Fibroblast of villous mesenchyme (primary cell): ENCODE measurements at regions not wholly inside any gene's neighbourhood (a gene's known extent, or its start where the extent isn't known, plus 50 kb on each side); places are given as distances from the start of the nearest gene placed in this dataset.
A peak's percentile ranks its signal among the peaks of the same experiment; 100 is the strongest.

Experiments
- DNase-seq: peaks from one replicate; pipeline ENCODE4 v3.0.0-alpha.2; 2010; ENCODE audit warnings: low read depth
- H3K4me3 ChIP-seq: 2 replicates; pipeline ENCODE4 v1.5.1; 2011; ENCODE audit warnings: low read depth, mild to moderate bottlenecking, low read length
- TF ChIP-seq, protein P1 (sequence below): IDR thresholded peaks from 2 replicates; pipeline ENCODE4 v1.5.1; 2012; ENCODE audit warnings: low read depth, mild to moderate bottlenecking, low read length; ENCODE audit not compliant: insufficient read depth

DNA sequence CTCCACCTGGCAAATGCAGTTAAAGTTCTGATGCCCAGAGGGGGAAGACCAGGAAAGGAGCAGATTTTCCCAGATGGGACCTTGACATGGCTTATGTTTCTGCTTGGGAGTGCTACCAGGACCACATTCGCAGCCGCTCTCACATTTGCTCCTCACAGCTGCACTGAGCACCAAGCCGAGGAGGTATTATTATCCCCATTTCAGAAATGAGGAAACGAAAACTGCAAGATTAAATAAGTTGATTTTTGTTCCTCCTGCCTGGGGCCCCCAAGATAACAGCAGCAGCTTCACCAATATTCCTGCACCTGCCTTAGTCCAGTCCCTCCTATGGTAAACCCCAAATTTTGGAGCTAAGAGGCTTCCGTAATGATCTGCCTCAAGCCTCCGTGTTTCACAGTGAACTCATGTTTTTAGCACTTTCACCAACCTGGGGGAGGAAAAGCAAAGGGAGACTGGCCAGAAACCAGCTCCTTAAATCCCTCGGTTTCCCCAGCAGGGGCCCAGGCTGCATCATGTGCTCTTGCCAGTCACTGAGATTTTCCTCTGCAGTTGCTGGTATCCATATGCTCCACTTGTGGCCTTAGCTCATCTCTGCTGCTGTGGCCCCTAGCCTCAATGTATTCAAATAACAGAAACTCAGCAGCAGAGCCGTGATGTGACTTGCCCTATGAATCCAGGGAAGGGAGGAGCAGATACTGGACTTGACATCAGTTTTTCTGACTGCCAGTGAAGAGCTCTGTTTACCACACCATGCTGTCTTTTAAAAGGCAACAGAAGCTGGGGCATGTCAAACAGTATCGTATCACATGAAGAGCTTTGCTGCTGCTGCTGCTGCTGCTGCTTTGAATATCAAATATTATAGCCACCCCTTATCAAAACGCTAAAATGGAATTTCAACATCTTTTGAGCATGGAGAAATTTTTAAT, 95.5 kb upstream of the KLHL13 start:
- TF ChIP-seq, protein P1, sequence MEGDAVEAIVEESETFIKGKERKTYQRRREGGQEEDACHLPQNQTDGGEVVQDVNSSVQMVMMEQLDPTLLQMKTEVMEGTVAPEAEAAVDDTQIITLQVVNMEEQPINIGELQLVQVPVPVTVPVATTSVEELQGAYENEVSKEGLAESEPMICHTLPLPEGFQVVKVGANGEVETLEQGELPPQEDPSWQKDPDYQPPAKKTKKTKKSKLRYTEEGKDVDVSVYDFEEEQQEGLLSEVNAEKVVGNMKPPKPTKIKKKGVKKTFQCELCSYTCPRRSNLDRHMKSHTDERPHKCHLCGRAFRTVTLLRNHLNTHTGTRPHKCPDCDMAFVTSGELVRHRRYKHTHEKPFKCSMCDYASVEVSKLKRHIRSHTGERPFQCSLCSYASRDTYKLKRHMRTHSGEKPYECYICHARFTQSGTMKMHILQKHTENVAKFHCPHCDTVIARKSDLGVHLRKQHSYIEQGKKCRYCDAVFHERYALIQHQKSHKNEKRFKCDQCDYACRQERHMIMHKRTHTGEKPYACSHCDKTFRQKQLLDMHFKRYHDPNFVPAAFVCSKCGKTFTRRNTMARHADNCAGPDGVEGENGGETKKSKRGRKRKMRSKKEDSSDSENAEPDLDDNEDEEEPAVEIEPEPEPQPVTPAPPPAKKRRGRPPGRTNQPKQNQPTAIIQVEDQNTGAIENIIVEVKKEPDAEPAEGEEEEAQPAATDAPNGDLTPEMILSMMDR, result no peak
- DNase-seq, result no peak

DNA sequence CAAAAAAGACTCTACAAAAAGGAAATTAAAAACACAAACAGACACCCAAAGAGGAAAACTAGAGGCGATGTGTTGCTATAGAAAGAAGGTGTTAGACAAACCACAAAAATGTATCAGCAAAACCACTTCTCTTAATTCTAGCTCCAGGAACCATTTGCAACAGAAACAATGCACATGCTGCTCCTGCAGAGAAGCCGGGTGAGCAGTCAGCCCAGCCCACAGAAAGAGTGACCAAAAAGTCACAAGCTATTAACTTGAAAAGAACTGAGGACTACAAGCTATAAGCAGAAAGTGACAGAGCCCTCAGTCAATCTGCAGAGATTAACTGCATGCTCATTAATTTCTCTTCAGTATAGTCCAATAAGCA, 96.2 kb upstream of the KLHL13 start:
- TF ChIP-seq, protein P1, result no peak
- H3K4me3 ChIP-seq, result no peak overlapping the region
- DNase-seq, result no peak

More for the DNA sequence above, 95.5 kb upstream of the KLHL13 start:
- H3K4me3 ChIP-seq, result no peak overlapping the region

DNA sequence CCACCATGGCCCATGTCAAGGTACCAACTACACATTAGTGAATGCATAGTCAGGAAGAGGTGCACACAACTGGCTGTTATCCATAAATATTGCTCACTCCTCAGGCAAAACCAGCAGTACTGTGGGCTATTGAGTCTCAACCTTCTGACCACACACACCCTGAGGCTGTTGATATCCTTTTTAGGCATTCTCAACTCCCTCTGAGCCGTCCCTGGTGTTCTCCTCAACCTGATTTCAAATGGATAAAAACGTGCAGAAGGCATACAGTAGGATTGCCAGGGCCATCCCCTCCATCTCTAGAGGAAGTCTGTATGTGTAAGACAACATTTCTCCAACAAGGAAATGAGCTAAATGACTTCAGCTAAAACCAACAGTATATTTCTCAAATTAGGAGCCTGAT, 98.7 kb upstream of the KLHL13 start:
- no peak overlapping the region for H3K4me3 ChIP-seq
- TF ChIP-seq, protein P1, result no peak
- no peak for DNase-seq

DNA sequence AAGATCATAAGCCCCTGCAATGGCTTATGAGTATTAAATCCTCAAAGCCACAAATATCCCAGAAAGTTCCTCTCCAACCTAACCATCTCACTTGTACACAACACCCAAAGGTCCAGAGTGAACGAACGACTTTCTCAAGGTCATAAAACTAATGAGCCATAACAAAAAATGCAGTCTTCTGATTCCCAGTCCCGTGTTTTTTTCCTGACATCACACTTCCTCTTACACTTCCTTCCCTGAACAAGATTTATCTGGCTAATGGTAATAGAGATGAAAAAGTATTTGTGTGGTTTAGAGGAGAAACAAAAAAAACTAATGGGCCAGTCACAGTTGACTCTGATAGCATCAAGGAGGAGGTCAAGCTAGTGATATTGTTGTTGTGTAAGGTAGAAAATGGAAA, 99.5 kb upstream of the KLHL13 start:
- H3K4me3 ChIP-seq, result no peak overlapping the region
- peak; percentile 46 for DNase-seq
- TF ChIP-seq, protein P1, result no peak

DNA sequence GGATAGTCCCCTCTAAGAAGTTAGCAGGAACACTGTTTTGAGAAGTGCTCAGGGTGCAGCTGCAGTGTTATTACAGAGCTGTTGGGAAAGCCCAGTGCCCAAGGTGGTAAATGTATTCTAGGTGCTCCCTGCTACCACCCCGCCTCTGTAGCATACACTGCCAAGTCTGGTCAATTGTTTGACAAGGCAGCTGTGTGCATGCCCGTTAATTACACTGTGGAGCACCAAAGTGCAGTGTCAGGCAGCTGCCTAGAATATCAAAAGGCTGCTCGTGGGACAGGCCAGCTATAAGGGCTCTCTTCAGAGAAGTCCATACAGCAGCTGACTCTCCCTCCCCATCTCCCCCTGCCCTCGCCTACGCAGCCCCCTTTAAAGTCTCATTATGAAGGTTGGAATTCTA, 99.9 kb upstream of the KLHL13 start:
- TF ChIP-seq, protein P1, result no peak
- no peak for DNase-seq
- H3K4me3 ChIP-seq, result no peak overlapping the region

DNA sequence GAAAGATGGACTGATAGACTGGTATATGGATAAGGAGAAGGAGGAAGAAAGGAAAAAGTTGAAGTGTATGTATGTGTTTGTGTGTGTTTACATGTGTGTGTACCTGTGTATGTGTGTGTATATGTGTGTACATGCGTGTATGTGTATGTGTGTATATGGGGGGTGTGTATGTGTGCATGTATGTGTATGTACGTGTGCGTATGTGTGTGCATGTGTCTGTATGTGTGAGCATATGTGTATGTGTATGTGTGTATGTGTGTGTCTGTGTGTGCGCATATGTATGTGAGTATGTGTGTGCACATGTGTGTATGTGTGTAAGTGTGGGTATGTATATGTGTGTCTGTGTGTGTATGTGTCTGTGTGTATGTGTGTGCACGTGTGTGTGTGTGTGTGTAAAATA, 101.5 kb upstream of the KLHL13 start:
- TF ChIP-seq, protein P1, result no peak
- H3K4me3 ChIP-seq, result no peak overlapping the region
- DNase-seq, result no peak
